ENCODE measurements at regions not wholly inside any gene's neighbourhood (a gene's known extent, or its start where the extent isn't known, plus 50 kb on each side); places are given as distances from the start of the nearest gene placed in this dataset.

DNA sequence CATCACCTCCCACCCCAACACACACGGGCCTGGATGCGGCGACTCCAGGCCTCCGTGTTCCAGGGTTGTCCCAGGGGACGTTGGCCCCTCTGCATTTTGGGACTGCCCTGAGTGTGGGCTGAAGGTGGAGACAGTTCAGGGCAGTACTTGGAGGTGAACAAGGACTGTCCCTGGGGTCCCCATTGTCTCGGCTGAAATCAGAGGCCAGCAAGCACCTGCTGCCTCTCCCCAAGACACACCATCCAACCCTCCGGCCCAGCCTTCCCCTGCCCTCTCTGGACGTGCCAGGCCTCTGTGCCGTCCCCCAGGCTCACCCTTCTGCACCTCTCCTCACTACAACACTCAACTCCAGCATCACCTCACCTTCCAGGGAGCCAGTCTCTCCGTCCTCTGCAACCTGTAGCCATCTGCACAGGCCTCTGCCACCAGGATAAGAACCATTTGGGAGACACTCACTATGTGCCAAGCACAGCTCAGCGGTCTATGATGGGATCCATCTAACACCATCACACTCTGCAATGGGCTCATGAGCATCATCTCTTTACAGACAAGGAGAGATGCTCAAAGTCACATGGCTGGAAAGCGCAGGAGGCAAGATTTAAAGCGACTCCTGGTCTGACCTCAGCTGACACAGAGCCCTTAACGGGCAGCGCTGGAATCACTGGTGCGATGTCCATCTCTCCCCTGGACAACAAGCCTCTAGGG, 104.5 kb upstream of the SEC14L1 start:
- H3K4me3 ChIP-seq (ENCODE audit: low read depth, low read length), result no peak overlapping the region
- DNase-seq (ENCODE audit: low read depth), result no peak
- TF ChIP-seq, protein P1, sequence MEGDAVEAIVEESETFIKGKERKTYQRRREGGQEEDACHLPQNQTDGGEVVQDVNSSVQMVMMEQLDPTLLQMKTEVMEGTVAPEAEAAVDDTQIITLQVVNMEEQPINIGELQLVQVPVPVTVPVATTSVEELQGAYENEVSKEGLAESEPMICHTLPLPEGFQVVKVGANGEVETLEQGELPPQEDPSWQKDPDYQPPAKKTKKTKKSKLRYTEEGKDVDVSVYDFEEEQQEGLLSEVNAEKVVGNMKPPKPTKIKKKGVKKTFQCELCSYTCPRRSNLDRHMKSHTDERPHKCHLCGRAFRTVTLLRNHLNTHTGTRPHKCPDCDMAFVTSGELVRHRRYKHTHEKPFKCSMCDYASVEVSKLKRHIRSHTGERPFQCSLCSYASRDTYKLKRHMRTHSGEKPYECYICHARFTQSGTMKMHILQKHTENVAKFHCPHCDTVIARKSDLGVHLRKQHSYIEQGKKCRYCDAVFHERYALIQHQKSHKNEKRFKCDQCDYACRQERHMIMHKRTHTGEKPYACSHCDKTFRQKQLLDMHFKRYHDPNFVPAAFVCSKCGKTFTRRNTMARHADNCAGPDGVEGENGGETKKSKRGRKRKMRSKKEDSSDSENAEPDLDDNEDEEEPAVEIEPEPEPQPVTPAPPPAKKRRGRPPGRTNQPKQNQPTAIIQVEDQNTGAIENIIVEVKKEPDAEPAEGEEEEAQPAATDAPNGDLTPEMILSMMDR (conservative IDR thresholded peaks at IDR 0.05; ENCODE audit: low read depth, low read length), result no peak

DNA sequence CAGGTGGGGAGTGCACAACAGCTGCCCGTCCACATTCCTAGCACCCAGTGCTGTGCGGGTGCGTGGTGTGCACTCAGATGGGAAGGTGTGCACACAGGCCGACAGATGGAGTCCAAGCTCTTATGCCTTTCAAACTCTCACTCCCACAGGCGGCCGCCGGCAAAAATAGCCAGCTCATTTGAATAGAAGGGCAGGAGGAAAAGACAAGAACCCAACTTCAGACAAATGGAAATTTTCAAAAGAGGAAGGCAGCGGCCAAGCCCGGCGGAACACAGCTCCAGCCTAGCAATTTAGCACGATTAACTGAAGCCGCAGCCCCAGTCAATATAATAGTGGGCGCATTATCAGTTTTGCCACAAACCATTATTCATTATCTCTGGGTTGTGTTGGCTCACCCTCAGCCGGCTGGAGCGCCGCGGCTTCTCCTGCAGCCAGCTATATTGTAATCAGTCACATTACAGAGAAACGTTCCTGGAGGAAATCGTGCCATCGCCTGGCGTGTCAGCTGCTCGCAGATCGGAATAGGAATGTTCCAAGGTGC, 103.9 kb upstream of the SEC14L1 start:
- no peak for DNase-seq (ENCODE audit: low read depth)
- no peak overlapping the region for H3K4me3 ChIP-seq (ENCODE audit: low read depth, low read length)
- TF ChIP-seq, protein P1 (conservative IDR thresholded peaks at IDR 0.05; ENCODE audit: low read depth, low read length), result no peak

DNA sequence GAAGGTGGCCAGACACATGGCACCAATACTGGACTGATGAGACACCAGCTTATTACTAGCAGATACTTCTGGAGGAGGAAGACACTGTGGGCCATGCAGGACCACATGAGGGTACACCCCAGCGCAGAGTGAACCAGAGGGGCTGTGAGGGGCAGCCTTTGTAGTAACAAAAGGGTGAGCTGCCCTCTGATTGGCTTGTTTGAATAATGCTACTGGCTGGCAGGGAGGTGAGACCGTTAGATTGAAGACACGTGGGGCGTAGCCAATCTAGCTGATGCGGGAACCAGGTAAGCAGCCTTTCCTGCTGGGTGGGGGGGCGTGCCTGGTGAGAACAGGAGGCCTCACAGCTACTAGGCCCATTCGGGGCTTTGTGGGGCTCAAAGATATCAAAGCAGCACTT, 102.8 kb upstream of the SEC14L1 start:
- H3K4me3 ChIP-seq (ENCODE audit: low read depth, low read length), result no peak overlapping the region
- no peak for DNase-seq (ENCODE audit: low read depth)
- TF ChIP-seq, protein P1 (conservative IDR thresholded peaks at IDR 0.05; ENCODE audit: low read depth, low read length), result no peak

DNA sequence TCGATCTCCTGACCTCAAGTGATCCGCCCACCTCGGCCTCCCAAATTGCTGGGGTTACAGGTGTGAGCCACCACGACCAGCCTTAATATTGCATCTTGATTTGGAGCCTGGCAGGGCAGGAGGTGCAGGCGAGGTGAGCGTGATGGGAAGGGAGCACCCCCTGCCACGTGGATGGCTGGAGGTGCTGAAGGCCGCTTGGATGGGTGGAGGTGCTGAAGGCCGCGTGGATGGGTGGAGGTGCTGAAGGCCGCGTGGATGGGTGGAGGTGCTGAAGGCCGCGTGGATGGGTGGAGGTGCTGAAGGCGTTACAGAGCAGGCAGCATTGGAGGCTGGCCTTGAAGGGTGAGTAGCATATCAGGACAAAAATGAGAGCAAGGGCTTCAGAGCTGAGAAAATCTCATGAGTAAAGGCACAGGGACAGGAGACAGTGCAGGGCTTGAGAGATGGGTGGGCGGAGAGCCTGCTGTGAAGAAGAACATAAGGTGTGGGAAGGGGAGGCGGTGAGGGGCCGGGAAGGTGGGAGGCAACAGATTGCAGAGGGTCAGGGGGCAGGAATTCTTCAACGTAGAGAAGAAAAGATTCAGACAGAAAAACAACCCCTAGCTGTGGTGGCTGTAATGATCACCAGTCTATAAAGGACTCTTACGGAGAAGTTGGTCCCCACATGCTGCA, 101.7 kb upstream of the SEC14L1 start:
- TF ChIP-seq, protein P1 (conservative IDR thresholded peaks at IDR 0.05; ENCODE audit: low read depth, low read length), result no peak
- DNase-seq (ENCODE audit: low read depth), result no peak
- no peak overlapping the region for H3K4me3 ChIP-seq (ENCODE audit: low read depth, low read length)

DNA sequence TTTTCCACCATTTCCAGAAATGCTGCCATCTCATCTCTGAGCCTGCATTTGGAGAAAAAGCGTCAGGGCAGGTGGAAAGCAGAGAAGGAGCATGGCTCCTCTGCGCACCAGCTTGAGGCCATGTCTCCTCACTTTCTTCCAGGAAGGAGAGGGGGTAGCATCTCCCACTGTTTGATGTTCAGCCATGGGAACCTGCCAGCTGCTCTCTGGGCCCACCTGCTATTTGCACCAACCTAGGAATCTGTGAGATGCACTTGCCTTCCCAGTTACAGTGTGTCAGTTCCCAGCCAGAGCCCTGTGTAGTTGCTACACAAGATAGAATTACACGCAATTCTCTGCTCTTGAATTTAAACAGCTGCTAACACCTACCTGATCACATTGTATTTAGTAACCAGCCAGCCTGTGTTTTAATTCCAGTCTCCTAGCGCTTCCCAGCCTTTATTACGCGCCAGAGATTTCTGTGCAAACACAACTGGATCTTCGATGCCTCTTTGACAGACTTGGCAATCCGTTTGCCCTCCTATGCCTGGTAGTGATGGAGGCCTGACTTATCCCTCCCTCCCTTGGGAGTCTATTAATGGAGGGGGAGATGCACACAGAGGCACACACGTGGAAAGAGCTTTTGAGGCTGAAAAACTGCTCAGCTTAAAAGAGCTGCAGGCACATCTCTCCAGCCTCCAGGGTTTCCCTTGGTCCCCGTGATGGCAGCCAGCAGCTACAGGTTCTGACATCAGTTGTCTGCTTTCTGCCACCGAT, 98.1 kb upstream of the SEC14L1 start:
- no peak overlapping the region for H3K4me3 ChIP-seq (ENCODE audit: low read depth, low read length)
- TF ChIP-seq, protein P1 (conservative IDR thresholded peaks at IDR 0.05; ENCODE audit: low read depth, low read length), result no peak
- DNase-seq (ENCODE audit: low read depth), result no peak

DNA sequence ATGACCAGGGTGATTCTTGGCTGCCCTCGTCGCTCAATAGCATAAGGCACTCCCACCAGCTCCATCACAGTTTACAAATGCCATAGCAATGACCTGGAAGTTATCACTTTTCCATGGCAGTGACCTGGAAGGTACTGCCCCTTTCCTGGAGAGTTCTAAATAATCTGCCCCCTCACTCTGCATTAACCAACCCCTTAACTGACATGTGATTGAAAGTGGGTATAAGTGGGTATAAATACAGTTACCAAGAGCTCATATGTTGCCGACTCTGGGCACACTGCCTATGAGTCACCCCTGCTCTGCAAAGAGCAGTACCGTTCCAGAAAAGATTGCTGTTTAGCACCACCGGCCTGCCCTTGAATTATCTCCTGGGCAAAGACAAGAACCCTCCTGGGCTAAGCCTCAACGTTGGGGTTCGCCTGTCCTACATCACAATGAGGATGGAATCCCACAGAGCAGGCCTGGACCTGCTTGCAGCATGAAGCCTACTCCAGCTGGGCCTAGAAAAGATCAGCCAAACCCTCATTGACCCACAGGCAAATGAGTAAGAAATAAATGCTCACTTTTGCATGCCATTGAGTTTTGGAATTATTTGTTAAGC, 95.2 kb upstream of the SEC14L1 start:
- TF ChIP-seq, protein P1 (conservative IDR thresholded peaks at IDR 0.05; ENCODE audit: low read depth, low read length), result no peak
- DNase-seq (ENCODE audit: low read depth), result no peak
- no peak overlapping the region for H3K4me3 ChIP-seq (ENCODE audit: low read depth, low read length)

Measured in epithelial cell of proximal tubule (primary cell).